HEK293T (cell line): ENCODE measurements at regions not wholly inside any gene's neighbourhood (a gene's known extent, or its start where the extent isn't known, plus 50 kb on each side); places are given as distances from the start of the nearest gene placed in this dataset.

Experiments used
- CTCF ChIA-PET: fragments of 350-600 bp; formaldehyde crosslinking; extraction: SDS; loops from one replicate; lab custom pipeline; 2021; ENCODE audit warnings: antibody characterized with exemption, inconsistent platforms; lab: Yijun Ruan, JAX
- POLR2A ChIA-PET: fragments of 350-600 bp; formaldehyde crosslinking; extraction: SDS; loops from one replicate; lab custom pipeline; 2020; ENCODE audit warnings: antibody characterized with exemption, inconsistent platforms; lab: Yijun Ruan, JAX
- DNase-seq: peaks from one replicate; pipeline ENCODE4 v3.0.0; 2012; ENCODE audit warnings: mixed read lengths; ENCODE audit errors: extremely low spot score
- ARNT ChIP-seq: fragments of 450-650 bp; IDR thresholded peaks from 2 replicates; pipeline ENCODE4 v1.6.1; 2017; ENCODE audit warnings: mild to moderate bottlenecking
- BHLHE40 ChIP-seq: fragments of 450-650 bp; IDR thresholded peaks from 2 replicates; pipeline ENCODE4 v1.6.1; 2016; ENCODE audit warnings: mild to moderate bottlenecking, moderate library complexity, borderline replicate concordance
- CTBP1 ChIP-seq: fragments of 450-650 bp; IDR thresholded peaks from 2 replicates; pipeline ENCODE4 v1.6.1; 2016; ENCODE audit warnings: borderline replicate concordance
- ELF4 ChIP-seq: fragments of 450-650 bp; IDR thresholded peaks from 2 replicates; pipeline ENCODE4 v1.6.1; 2017; ENCODE audit warnings: antibody characterized with exemption
- FOXA1 ChIP-seq: fragments of 450-650 bp; IDR thresholded peaks from 2 replicates; pipeline ENCODE4 v1.6.1; 2016; ENCODE audit warnings: mild to moderate bottlenecking
- FOXK2 ChIP-seq: fragments of 450-650 bp; IDR thresholded peaks from 2 replicates; pipeline ENCODE4 v1.6.1; 2016; ENCODE audit warnings: mild to moderate bottlenecking
- FOXM1 ChIP-seq: fragments of 450-650 bp; IDR thresholded peaks from 2 replicates; pipeline ENCODE4 v1.6.1; 2017; ENCODE audit warnings: mild to moderate bottlenecking, borderline replicate concordance
- HDGF ChIP-seq: fragments of 450-650 bp; IDR thresholded peaks from 2 replicates; pipeline ENCODE4 v1.6.1; 2017; ENCODE audit warnings: antibody characterized with exemption, borderline replicate concordance
- L3MBTL2 ChIP-seq: fragments of 450-650 bp; conservative IDR thresholded peaks from 2 replicates; pipeline ENCODE4 v1.6.1; 2016; ENCODE audit warnings: mild to moderate bottlenecking
- LEF1 ChIP-seq: fragments of 450-650 bp; IDR thresholded peaks from 2 replicates; pipeline ENCODE4 v1.6.1; 2017; ENCODE audit warnings: mild to moderate bottlenecking, borderline replicate concordance
- NFRKB ChIP-seq: fragments of 450-650 bp; IDR thresholded peaks from 2 replicates; pipeline ENCODE4 v1.6.1; 2016; ENCODE audit warnings: mild to moderate bottlenecking, moderate library complexity
- PKNOX1 ChIP-seq: fragments of 450-650 bp; IDR thresholded peaks from 2 replicates; pipeline ENCODE4 v1.6.1; 2016
- SP1 ChIP-seq: fragments of 450-650 bp; IDR thresholded peaks from 2 replicates; pipeline ENCODE4 v1.6.1; 2017
- SUZ12 ChIP-seq: fragments of 450-650 bp; IDR thresholded peaks from 2 replicates; pipeline ENCODE4 v1.6.1; 2016; ENCODE audit warnings: mild to moderate bottlenecking
- TARDBP ChIP-seq: fragments of 450-650 bp; IDR thresholded peaks from 2 replicates; pipeline ENCODE4 v1.6.1; 2016
- ZNF384 ChIP-seq: fragments of 450-650 bp; IDR thresholded peaks from 2 replicates; pipeline ENCODE4 v1.6.1; 2016

- CTCF ChIA-PET, result no interaction called here
- POLR2A ChIA-PET, result no interaction called here
- no peak for DNase-seq
- no peak for TF ChIP-seq L3MBTL2
Observed at GRCh38 chr6:140440223-140440835, 1065.9 kb upstream of the CITED2 start.

- no peak for TF ChIP-seq CTBP1
- no peak for TF ChIP-seq PKNOX1
- no peak for TF ChIP-seq BHLHE40
- TF ChIP-seq ZNF384, result no peak
- TF ChIP-seq SUZ12, result no peak
- no peak for TF ChIP-seq SP1
- TF ChIP-seq HDGF, result no peak
- no peak for TF ChIP-seq FOXM1
- TF ChIP-seq TARDBP, result no peak
- TF ChIP-seq NFRKB, result no peak
- no peak for TF ChIP-seq FOXK2
- TF ChIP-seq FOXA1, result no peak
- no peak for TF ChIP-seq L3MBTL2
- TF ChIP-seq ELF4, result no peak
- TF ChIP-seq LEF1, result no peak
- no peak for TF ChIP-seq ARNT
- ChIA-PET CTCF (no interaction called here), POLR2A (no interaction called here)
- no peak for DNase-seq
Observed at GRCh38 chr6:140438346-140438735, 1063.9 kb upstream of the CITED2 start.

- TF ChIP-seq HDGF, result no peak
- TF ChIP-seq ZNF384, result no peak
- no peak for TF ChIP-seq NFRKB
- no peak for DNase-seq
- ChIA-PET CTCF (no interaction called here), POLR2A (no interaction called here)
Observed at GRCh38 chr6:140437619-140438345, 1063.3 kb upstream of the CITED2 start.

GRCh38 chr6:140436023-140436811 is 1061.8 kb upstream of the CITED2 start:
- TF ChIP-seq TARDBP, result no peak
- no peak for TF ChIP-seq CTBP1
- TF ChIP-seq BHLHE40, result no peak
- no peak for TF ChIP-seq L3MBTL2
- TF ChIP-seq HDGF, result no peak
- TF ChIP-seq NFRKB, result no peak
- no peak for TF ChIP-seq ZNF384
- TF ChIP-seq FOXK2, result no peak
- no peak for TF ChIP-seq FOXA1
- TF ChIP-seq LEF1, result no peak
- no peak for TF ChIP-seq ELF4
- TF ChIP-seq ARNT, result no peak
- DNase-seq, result no peak
- ChIA-PET POLR2A (no interaction called here), CTCF (interaction anchor here (0.7 kb wide), 1 partner anchor 386 kb away, joined by 3 read pairs; no protein-coding TSS in a partner anchor)

- ChIA-PET POLR2A (no interaction called here), CTCF (no interaction called here)
- no peak for DNase-seq
- TF ChIP-seq L3MBTL2, result no peak
- no peak for TF ChIP-seq TARDBP
- TF ChIP-seq PKNOX1, result no peak
- no peak for TF ChIP-seq ARNT
- no peak for TF ChIP-seq ZNF384
- no peak for TF ChIP-seq HDGF
- no peak for TF ChIP-seq NFRKB
- TF ChIP-seq FOXM1, result no peak
Observed at GRCh38 chr6:140434761-140435160, 1060.3 kb upstream of the CITED2 start.

- CTCF ChIA-PET, result no interaction called here
- POLR2A ChIA-PET, result no interaction called here
- DNase-seq, result no peak
- TF ChIP-seq SUZ12, result no peak
- TF ChIP-seq SP1, result no peak
- TF ChIP-seq HDGF, result no peak
- TF ChIP-seq FOXM1, result no peak
- no peak for TF ChIP-seq L3MBTL2
- no peak for TF ChIP-seq ELF4
- no peak for TF ChIP-seq CTBP1
- no peak for TF ChIP-seq PKNOX1
- no peak for TF ChIP-seq BHLHE40
- no peak for TF ChIP-seq TARDBP
- TF ChIP-seq ZNF384, result no peak
- TF ChIP-seq NFRKB, result no peak
- no peak for TF ChIP-seq FOXK2
- TF ChIP-seq ARNT, result no peak
Observed at GRCh38 chr6:140433072-140433471, 1058.6 kb upstream of the CITED2 start.
